OCI-LY3 (cell line): ENCODE measurements at regions not wholly inside any gene's neighbourhood (a gene's known extent, or its start where the extent isn't known, plus 50 kb on each side); places are given as distances from the start of the nearest gene placed in this dataset.

Experiments used
- H2AFZ ChIP-seq: fragments of 200-600, 300-600 bp; shearing (Covaris generic); 2 replicates; pipeline ENCODE4 v1.6.0; 2014; ENCODE audit warnings: antibody characterized with exemption, low read depth, low read length
- H3K27ac ChIP-seq: fragments of 200-600, 300-600 bp; sonication (generic); 2 replicates; pipeline ENCODE4 v1.5.1; 2014; ENCODE audit warnings: mild to moderate bottlenecking, low read length, moderate library complexity, mixed read lengths
- H3K27me3 ChIP-seq: fragments of 200-600, 300-600 bp; sonication (generic); 2 replicates; pipeline ENCODE4 v1.6.1; 2014; ENCODE audit warnings: low read depth, low read length, mixed read lengths
- H3K36me3 ChIP-seq: fragments of 200-600, 300-600 bp; sonication (generic); replicated peaks from 2 replicates; pipeline ENCODE3; 2014; ENCODE audit warnings: low read depth, low read length, mixed read lengths
- H3K4me1 ChIP-seq: fragments of 300-600, 200-600 bp; sonication (generic); 2 replicates; pipeline ENCODE4 v1.6.1; 2014; ENCODE audit warnings: low read length, mixed read lengths
- H3K4me2 ChIP-seq: fragments of 200-600, 300-600 bp; sonication (generic); 2 replicates; pipeline ENCODE4 v1.6.1; 2014; ENCODE audit warnings: low read length, mixed read lengths
- H3K4me3 ChIP-seq: fragments of 300-600, 200-600 bp; sonication (generic); 2 replicates; pipeline ENCODE4 v1.5.1; 2014; ENCODE audit warnings: antibody characterized with exemption, mild to moderate bottlenecking, low read length, moderate library complexity
- H3K79me2 ChIP-seq: fragments of 300-600, 200-600 bp; shearing (Covaris generic); 2 replicates; pipeline ENCODE4 v1.6.1; 2014; ENCODE audit warnings: mild to moderate bottlenecking, low read length, mixed read lengths
- H3K9ac ChIP-seq: fragments of 300-600, 200-600 bp; shearing (Covaris generic); 2 replicates; pipeline ENCODE4 v1.6.0; 2014; ENCODE audit warnings: mild to moderate bottlenecking, low read length, moderate library complexity
- H3K9me3 ChIP-seq: fragments of 200-600, 300-600 bp; shearing (Covaris generic); 2 replicates; pipeline ENCODE4 v1.6.1; 2014; ENCODE audit warnings: low read length, mixed read lengths; ENCODE audit not compliant: insufficient read depth
- H4K20me1 ChIP-seq: fragments of 200-600, 300-600 bp; sonication (generic); 2 replicates; pipeline ENCODE4 v1.6.1; 2016; ENCODE audit warnings: low read length, mixed read lengths; ENCODE audit not compliant: insufficient read depth
- EZH2phosphoT487 ChIP-seq: fragments of 200-600 bp; shearing (Covaris generic); IDR thresholded peaks from 2 replicates; pipeline ENCODE4 v1.6.1; 2018; ENCODE audit warnings: antibody characterized with exemption, mixed run types, low read depth
- TF ChIP-seq, protein P1 (sequence below): fragments of 200-600, 300-600 bp; sonication (generic); IDR thresholded peaks from 2 replicates; pipeline ENCODE4 v1.5.1; 2014; ENCODE audit warnings: antibody characterized with exemption, low read length, low read depth

DNA sequence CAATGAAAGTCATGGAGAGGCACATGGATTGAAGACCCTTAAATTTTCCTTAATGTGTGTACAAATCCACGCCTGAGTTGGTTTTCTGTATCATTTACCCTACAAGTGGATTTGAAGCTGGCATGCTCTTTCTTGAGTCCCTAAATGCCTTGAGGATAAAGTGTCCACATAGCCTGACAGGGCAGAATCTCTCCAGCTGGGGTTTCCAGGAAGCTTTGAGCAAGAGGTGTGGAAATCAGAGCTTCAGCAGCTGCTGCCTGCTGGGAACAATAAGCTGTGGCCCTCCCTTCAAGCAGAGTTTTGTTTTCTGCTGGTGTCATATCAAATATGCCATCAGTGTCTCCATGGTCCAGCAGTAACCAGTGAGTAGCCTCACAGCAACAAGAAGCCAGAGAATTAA lies 120.3 kb upstream of the SERTM1 start:
- no peak overlapping the region for H3K27ac ChIP-seq
- no peaks in the 10 kb centered on the region for H4K20me1 ChIP-seq
- no peak for TF ChIP-seq EZH2phosphoT487
- TF ChIP-seq, protein P1, sequence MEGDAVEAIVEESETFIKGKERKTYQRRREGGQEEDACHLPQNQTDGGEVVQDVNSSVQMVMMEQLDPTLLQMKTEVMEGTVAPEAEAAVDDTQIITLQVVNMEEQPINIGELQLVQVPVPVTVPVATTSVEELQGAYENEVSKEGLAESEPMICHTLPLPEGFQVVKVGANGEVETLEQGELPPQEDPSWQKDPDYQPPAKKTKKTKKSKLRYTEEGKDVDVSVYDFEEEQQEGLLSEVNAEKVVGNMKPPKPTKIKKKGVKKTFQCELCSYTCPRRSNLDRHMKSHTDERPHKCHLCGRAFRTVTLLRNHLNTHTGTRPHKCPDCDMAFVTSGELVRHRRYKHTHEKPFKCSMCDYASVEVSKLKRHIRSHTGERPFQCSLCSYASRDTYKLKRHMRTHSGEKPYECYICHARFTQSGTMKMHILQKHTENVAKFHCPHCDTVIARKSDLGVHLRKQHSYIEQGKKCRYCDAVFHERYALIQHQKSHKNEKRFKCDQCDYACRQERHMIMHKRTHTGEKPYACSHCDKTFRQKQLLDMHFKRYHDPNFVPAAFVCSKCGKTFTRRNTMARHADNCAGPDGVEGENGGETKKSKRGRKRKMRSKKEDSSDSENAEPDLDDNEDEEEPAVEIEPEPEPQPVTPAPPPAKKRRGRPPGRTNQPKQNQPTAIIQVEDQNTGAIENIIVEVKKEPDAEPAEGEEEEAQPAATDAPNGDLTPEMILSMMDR, result no peak
- no peak overlapping the region for H3K9ac ChIP-seq
- H3K79me2 ChIP-seq, result no peaks in the 10 kb centered on the region
- H3K9me3 ChIP-seq, result no peaks in the 10 kb centered on the region
- H3K4me3 ChIP-seq, result no peak overlapping the region
- H3K4me1 ChIP-seq, result no peaks in the 10 kb centered on the region; the same call in 1 of the 2 replicates
- no peak overlapping the region for H3K4me2 ChIP-seq
- no peaks in the 10 kb centered on the region for H3K27me3 ChIP-seq
- H3K36me3 ChIP-seq, result no peaks in the 10 kb centered on the region
- no peak overlapping the region for H2AFZ ChIP-seq

GRCh38 chr13:36555151-36555986 lies 118.5 kb upstream of the SERTM1 start:
- no peak overlapping the region for H3K27ac ChIP-seq
- no peaks in the 10 kb centered on the region; the same call in 1 of the 2 replicates for H3K4me1 ChIP-seq
- H3K9ac ChIP-seq, result no peak overlapping the region
- H4K20me1 ChIP-seq, result no peaks in the 10 kb centered on the region
- H3K27me3 ChIP-seq, result no peaks in the 10 kb centered on the region
- H3K79me2 ChIP-seq, result no peaks in the 10 kb centered on the region
- TF ChIP-seq, protein P1, result no peak
- no peak for TF ChIP-seq EZH2phosphoT487
- H3K9me3 ChIP-seq, result no peaks in the 10 kb centered on the region
- H3K4me2 ChIP-seq, result no peak overlapping the region
- H3K4me3 ChIP-seq, result no peak overlapping the region
- no peak overlapping the region for H2AFZ ChIP-seq
- H3K36me3 ChIP-seq, result no peaks in the 10 kb centered on the region

- H3K36me3 ChIP-seq, result no peaks in the 10 kb centered on the region
- no peaks in the 10 kb centered on the region for H3K79me2 ChIP-seq
- no peak overlapping the region for H3K4me2 ChIP-seq
- no peaks in the 10 kb centered on the region for H3K27me3 ChIP-seq
- H3K9ac ChIP-seq, result no peak overlapping the region
- H3K9me3 ChIP-seq, result no peaks in the 10 kb centered on the region
- TF ChIP-seq, protein P1, result no peak
- TF ChIP-seq EZH2phosphoT487, result no peak
- H3K27ac ChIP-seq, result no peak overlapping the region
- H4K20me1 ChIP-seq, result no peaks in the 10 kb centered on the region
- no peak overlapping the region for H3K4me3 ChIP-seq
- no peaks in the 10 kb centered on the region; the same call in 1 of the 2 replicates for H3K4me1 ChIP-seq
- no peak overlapping the region for H2AFZ ChIP-seq
Measured at GRCh38 chr13:36559375-36559774, 114.4 kb upstream of the SERTM1 start.

DNA sequence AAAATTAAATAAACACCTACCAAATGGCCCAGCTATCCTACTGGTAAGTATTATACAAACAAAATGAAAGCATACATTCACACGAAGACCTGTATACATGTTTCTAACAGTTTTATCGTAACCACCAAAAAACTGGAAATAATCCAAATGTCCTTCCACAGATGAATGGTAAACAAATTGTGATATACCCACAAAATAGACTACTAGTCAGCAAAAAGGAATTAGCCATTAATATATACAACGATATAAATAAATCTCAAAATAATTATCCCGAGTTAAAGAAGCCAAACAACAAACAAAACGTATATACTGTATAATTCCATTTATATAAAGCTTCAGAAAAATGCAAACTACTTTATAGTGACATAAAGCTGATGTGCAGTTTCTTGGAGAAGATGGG lies 106.3 kb upstream of the SERTM1 start:
- Histone ChIP-seq H3K36me3 (no peaks in the 10 kb centered on the region), H3K4me2 (no peak overlapping the region), H3K4me3 (no peak overlapping the region), H3K27me3 (no peaks in the 10 kb centered on the region), H3K27ac (no peak overlapping the region), H3K79me2 (no peaks in the 10 kb centered on the region), H3K9me3 (no peaks in the 10 kb centered on the region), H3K9ac (no peak overlapping the region), H2AFZ (no peak overlapping the region), H4K20me1 (no peaks in the 10 kb centered on the region), H3K4me1 (no peaks in the 10 kb centered on the region)
- no peak for TF ChIP-seq EZH2phosphoT487
- TF ChIP-seq, protein P1, result no peak
